ENCODE measurements at regions not wholly inside any gene's neighbourhood (a gene's known extent, or its start where the extent isn't known, plus 50 kb on each side); places are given as distances from the start of the nearest gene placed in this dataset.
A peak's percentile ranks its signal among the peaks of the same experiment; 100 is the strongest.

DNA sequence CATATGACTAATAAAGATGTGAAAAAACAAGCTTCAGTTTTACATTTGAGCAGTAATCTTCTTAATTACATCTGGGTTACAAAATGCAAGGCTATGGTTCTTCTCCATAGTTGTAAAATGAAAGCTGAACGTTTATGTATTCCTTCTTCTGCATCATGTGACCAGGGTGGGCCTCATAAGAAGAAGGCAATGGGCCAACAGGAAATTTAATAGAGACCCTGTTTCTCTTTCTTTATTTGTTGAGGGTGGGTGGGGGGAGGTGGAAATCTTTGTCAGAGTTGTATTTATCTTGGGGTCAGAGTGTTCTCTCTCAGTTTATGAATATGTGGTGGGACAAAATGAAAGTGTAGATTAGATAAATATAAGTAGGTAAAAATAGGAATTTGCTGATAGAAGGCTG lies 418.8 kb downstream of the TLE4 start:
- Histone ChIP-seq H3K4me1 (ENCODE audit: insufficient read depth) (peaks cover 3% of the 10 kb centered on the region), H3K4me3 (no peak overlapping the region), H3K36me3 (no peaks in the 10 kb centered on the region), H3K27me3 (no peaks in the 10 kb centered on the region), H3K27ac (peak overlapping the region in 1 of 2 donors; percentile 3), H3K9me3 (no peaks in the 10 kb centered on the region)
- 1 to 12% (median 6%) methylated on average over 1 of the region's 1 CpG for WGBS, 3 donors
- TF ChIP-seq POLR2A (IDR thresholded peaks at IDR 0.05) (no peak), EP300 (IDR thresholded peaks at IDR 0.05) (no peak)
- intact Hi-C loops (cut with DNase I): no loop called here
- no peak for DNase-seq

- intact Hi-C loops (cut with DNase I): no loop called here
- no peaks in the 10 kb centered on the region for H3K27me3 ChIP-seq
- 76 to 80% (median 79%) methylated on average over 7 of the region's 7 CpGs for WGBS, 3 donors
Observed at GRCh38 chr9:79989079-79989478, 417.3 kb downstream of the TLE4 start.

DNA sequence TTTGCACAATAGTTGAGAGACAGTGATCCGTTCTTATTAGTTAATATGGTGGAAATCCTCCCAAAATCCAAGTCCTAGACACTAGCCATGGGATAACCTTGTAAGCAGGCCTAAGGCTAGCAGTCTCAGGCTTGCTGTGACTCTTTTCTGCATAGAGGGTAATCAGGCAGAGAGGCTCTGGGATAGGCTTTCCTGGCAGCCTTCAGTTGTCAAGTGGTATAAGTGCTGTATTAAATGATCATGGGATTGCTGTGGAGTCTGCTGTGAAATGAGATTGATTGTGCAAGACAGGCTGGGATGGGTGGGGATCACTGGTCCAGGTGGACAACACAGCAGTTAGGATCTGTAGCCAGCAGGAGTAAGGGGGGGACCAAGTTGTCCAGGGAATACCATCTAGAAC lies 416.4 kb downstream of the TLE4 start:
- TF ChIP-seq EP300 (IDR thresholded peaks at IDR 0.05) (no peak), POLR2A (IDR thresholded peaks at IDR 0.05) (no peak), CTCF (IDR thresholded peaks at IDR 0.05) (no peak)
- no peak for DNase-seq
- Histone ChIP-seq H3K27ac (no peak overlapping the region), H3K9me3 (no peaks in the 10 kb centered on the region), H3K27me3 (no peaks in the 10 kb centered on the region), H3K4me1 (ENCODE audit: insufficient read depth) (peaks cover 3% of the 10 kb centered on the region), H3K4me3 (no peak overlapping the region), H3K36me3 (no peaks in the 10 kb centered on the region)
- intact Hi-C loops (cut with DNase I): no loop called here
- WGBS, 3 donors: 94 to 96% (median 96%) methylated on average over 1 of the region's 1 CpG

More at GRCh38 chr9:79989079-79989478, 417.3 kb downstream of the TLE4 start:
- H3K4me1 ChIP-seq (ENCODE audit: insufficient read depth): peaks cover 3% of the 10 kb centered on the region
- TF ChIP-seq EP300 (IDR thresholded peaks at IDR 0.05) (no peak), CTCF (IDR thresholded peaks at IDR 0.05) (no peak), POLR2A (IDR thresholded peaks at IDR 0.05) (no peak)
- DNase-seq: no peak
- no peaks in the 10 kb centered on the region for H3K36me3 ChIP-seq
- H3K9me3 ChIP-seq: no peaks in the 10 kb centered on the region
- no peak overlapping the region for H3K4me3 ChIP-seq
- no peak overlapping the region for H3K27ac ChIP-seq

- 95 to 98% (median 96%) methylated on average over 5 of the region's 5 CpGs for WGBS, 3 donors
- Histone ChIP-seq H3K27ac (no peak overlapping the region), H3K36me3 (no peaks in the 10 kb centered on the region), H3K9me3 (no peaks in the 10 kb centered on the region), H3K27me3 (no peaks in the 10 kb centered on the region), H3K4me1 (ENCODE audit: insufficient read depth) (no peaks in the 10 kb centered on the region), H3K4me3 (no peak overlapping the region)
- DNase-seq: no peak
- intact Hi-C loops (cut with DNase I): no loop called here
- TF ChIP-seq CTCF (IDR thresholded peaks at IDR 0.05): no peak
- no peak for TF ChIP-seq EP300 (IDR thresholded peaks at IDR 0.05)
- TF ChIP-seq POLR2A (IDR thresholded peaks at IDR 0.05): no peak
Observed at GRCh38 chr9:79986437-79986836, 414.7 kb downstream of the TLE4 start.

DNA sequence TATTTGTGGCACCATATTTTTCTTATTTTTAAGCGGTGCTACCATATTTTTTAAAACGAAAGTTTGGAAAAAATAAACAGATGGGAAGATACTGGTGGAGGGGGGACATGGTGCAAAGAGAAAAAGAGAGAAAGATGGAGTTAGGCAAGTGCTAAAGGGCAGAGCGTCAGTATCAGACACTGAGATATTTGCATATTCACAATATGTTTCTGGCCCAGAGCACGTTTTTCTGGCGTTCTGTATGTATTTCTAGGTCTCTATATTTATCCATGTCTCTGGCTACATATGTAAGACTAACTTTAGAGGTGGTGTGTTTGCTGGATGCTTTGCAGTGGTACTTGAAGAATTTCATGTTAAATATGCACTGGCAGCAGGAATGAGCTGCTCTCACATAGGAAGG lies 414.0 kb downstream of the TLE4 start:
- no peaks in the 10 kb centered on the region for H3K27me3 ChIP-seq
- WGBS, 3 donors: 88 to 92% (median 92%) methylated on average over 5 of the region's 5 CpGs
- intact Hi-C loops (cut with DNase I): no loop called here
- no peak overlapping the region for H3K4me3 ChIP-seq
- H3K9me3 ChIP-seq: no peaks in the 10 kb centered on the region
- no peaks in the 10 kb centered on the region for H3K4me1 ChIP-seq (ENCODE audit: insufficient read depth)
- H3K36me3 ChIP-seq: no peaks in the 10 kb centered on the region
- no peak for DNase-seq
- H3K27ac ChIP-seq: no peak overlapping the region
- TF ChIP-seq POLR2A (IDR thresholded peaks at IDR 0.05) (no peak), CTCF (IDR thresholded peaks at IDR 0.05) (no peak), EP300 (IDR thresholded peaks at IDR 0.05) (no peak)
